HG02981 (cell line): ENCODE measurements at regions not wholly inside any gene's neighbourhood (a gene's known extent, or its start where the extent isn't known, plus 50 kb on each side); places are given as distances from the start of the nearest gene placed in this dataset.

Source experiments
- ATAC-seq: cut with Tn5 transposase; IDR thresholded peaks from one replicate; pipeline ENCODE4 v1.9.1; 2021; ENCODE audit warnings: mild to moderate bottlenecking, moderate library complexity; ENCODE audit not compliant: unreplicated experiment

- ATAC-seq, result no peak
Measured at GRCh38 chr16:87183647-87184046, 133.5 kb downstream of the C16orf95 start.

GRCh38 chr16:87185308-87185707, 131.9 kb downstream of the C16orf95 start:
- no peak for ATAC-seq

GRCh38 chr16:87185983-87186382, 131.2 kb downstream of the C16orf95 start:
- no peak for ATAC-seq

GRCh38 chr16:87186446-87186845, 130.7 kb downstream of the C16orf95 start:
- ATAC-seq, result no peak

GRCh38 chr16:87186876-87187533, 130.2 kb downstream of the C16orf95 start:
- no peak for ATAC-seq

GRCh38 chr16:87188104-87188503, 129.1 kb downstream of the C16orf95 start:
- no peak for ATAC-seq

- no peak for ATAC-seq
Measured at GRCh38 chr16:87189426-87189825, 127.8 kb downstream of the C16orf95 start.

GRCh38 chr16:87190288-87191230, 126.6 kb downstream of the C16orf95 start:
- no peak for ATAC-seq

- ATAC-seq, result no peak
Measured at GRCh38 chr16:87192452-87193073, 124.6 kb downstream of the C16orf95 start.

GRCh38 chr16:87194172-87194571, 123.0 kb downstream of the C16orf95 start:
- ATAC-seq, result no peak

GRCh38 chr16:87195161-87195560, 122.0 kb downstream of the C16orf95 start:
- ATAC-seq, result no peak

GRCh38 chr16:87196231-87196630, 121.0 kb downstream of the C16orf95 start:
- no peak for ATAC-seq

GRCh38 chr16:87196661-87197060, 120.5 kb downstream of the C16orf95 start:
- ATAC-seq, result no peak

GRCh38 chr16:87198328-87198832, 118.8 kb downstream of the C16orf95 start:
- no peak for ATAC-seq

- ATAC-seq, result no peak
Measured at GRCh38 chr16:87198881-87199280, 118.3 kb downstream of the C16orf95 start.

- no peak for ATAC-seq
Measured at GRCh38 chr16:87199379-87199778, 117.8 kb downstream of the C16orf95 start.

GRCh38 chr16:87199901-87200300, 117.3 kb downstream of the C16orf95 start:
- no peak for ATAC-seq

- no peak for ATAC-seq
Measured at GRCh38 chr16:87200637-87201036, 116.6 kb downstream of the C16orf95 start.

- ATAC-seq, result no peak
Measured at GRCh38 chr16:87201052-87201451, 116.1 kb downstream of the C16orf95 start.

- ATAC-seq, result no peak
Measured at GRCh38 chr16:87201790-87202189, 115.4 kb downstream of the C16orf95 start.

- ATAC-seq, result no peak
Measured at GRCh38 chr16:87202346-87202745, 114.8 kb downstream of the C16orf95 start.
